ENCODE measurements at regions not wholly inside any gene's neighbourhood (a gene's known extent, or its start where the extent isn't known, plus 50 kb on each side); places are given as distances from the start of the nearest gene placed in this dataset.

- DNase-seq (ENCODE audit: low read depth in 1 of 2, low spot score in 1 of 2) = peak in 1 of 2 experiments; percentile 53
- in situ Hi-C loops (cut with HindIII; ENCODE audit: low pct_unique_long_range_greater_than_20kb, low sequenced_read_pairs) = no loop called here
- TF ChIP-seq JUND (IDR thresholded peaks at IDR 0.05; ENCODE audit: low read depth) = no peak
These were observed 512.0 kb upstream of the FAT1 start for GRCh38 chr4:187235456-187236170.

GRCh38 chr4:187236209-187236890, 512.7 kb upstream of the FAT1 start:
- peak; percentile 9 to 76 for DNase-seq (ENCODE audit: low read depth in 1 of 2, low spot score in 1 of 2)
- in situ Hi-C loops (cut with HindIII; ENCODE audit: low pct_unique_long_range_greater_than_20kb, low sequenced_read_pairs) = no loop called here
- TF ChIP-seq JUND (IDR thresholded peaks at IDR 0.05; ENCODE audit: low read depth) = peak; percentile 86

GRCh38 chr4:187238646-187239045, 515.0 kb upstream of the FAT1 start:
- in situ Hi-C loops (cut with HindIII; ENCODE audit: low pct_unique_long_range_greater_than_20kb, low sequenced_read_pairs) = no loop called here
- DNase-seq (ENCODE audit: low read depth in 1 of 2, low spot score in 1 of 2) = peak in 1 of 2 experiments; percentile 37
- no peak for TF ChIP-seq JUND (IDR thresholded peaks at IDR 0.05; ENCODE audit: low read depth)

GRCh38 chr4:187251896-187252295, 528.2 kb upstream of the FAT1 start:
- in situ Hi-C loops (cut with HindIII; ENCODE audit: low pct_unique_long_range_greater_than_20kb, low sequenced_read_pairs) = no loop called here
- DNase-seq (ENCODE audit: low read depth in 1 of 2, low spot score in 1 of 2) = no peak
- no peak for TF ChIP-seq JUND (IDR thresholded peaks at IDR 0.05; ENCODE audit: low read depth)

DNA sequence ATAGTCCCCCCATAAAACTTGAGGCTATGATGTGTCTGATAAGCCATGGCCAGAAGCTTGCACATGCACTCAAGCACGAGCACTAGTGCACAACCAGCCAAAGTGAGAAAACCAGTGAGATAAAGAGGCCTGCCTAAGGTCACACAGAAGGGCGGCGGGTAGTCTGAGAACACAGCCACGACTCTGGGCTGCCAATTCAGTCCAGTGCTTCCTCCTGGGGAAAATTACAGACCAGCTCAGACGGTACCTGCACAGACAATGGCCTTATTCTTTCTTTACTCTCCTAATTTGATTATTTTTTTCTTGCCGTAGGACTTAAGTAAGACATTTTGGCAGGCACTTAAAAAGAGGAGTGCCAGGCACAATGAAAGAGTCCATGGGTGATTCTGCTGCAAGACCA, 533.2 kb upstream of the FAT1 start:
- TF ChIP-seq JUND (IDR thresholded peaks at IDR 0.05; ENCODE audit: low read depth) = no peak
- in situ Hi-C loops (cut with HindIII; ENCODE audit: low pct_unique_long_range_greater_than_20kb, low sequenced_read_pairs) = no loop called here
- DNase-seq (ENCODE audit: low read depth in 1 of 2, low spot score in 1 of 2) = no peak

DNA sequence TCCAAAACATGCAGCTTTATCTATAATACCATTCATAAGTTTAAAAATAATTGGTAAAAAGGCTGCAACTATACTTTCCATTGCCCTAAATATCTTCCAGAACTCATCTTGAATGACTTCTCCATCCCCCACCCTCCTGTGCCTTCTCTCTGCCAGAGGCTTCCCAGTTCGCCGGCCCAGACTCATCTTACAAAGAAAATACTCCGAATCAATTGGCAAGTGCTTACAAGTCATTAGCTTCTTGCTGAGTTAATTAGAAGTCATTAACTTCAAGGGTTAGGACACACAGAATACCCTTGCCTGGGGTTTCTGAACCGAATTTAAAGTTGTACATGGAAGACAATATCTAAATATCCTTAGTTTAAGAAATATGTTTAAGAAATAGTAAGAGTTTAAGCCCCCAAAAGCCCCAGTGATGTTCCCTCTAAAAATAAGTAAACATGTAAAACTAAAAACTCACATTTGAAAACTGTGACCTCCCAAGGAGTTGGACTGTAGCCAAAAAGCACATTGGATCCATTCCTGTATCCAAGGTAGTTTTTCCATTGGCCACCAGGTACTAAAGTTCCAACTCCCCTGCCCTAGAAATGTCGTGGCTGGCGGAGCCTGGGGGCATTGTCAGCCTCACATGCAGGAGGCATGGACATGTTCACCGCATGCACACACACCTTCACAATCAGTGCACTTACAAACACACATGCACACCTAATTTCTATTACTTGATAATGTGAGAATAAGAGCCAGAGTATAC, 535.2 kb upstream of the FAT1 start:
- no peak for TF ChIP-seq JUND (IDR thresholded peaks at IDR 0.05; ENCODE audit: low read depth)
- no peak for DNase-seq (ENCODE audit: low read depth in 1 of 2, low spot score in 1 of 2)
- in situ Hi-C loops (cut with HindIII; ENCODE audit: low pct_unique_long_range_greater_than_20kb, low sequenced_read_pairs) = no loop called here

GRCh38 chr4:187268940-187269339, 545.3 kb upstream of the FAT1 start:
- no peak for TF ChIP-seq JUND (IDR thresholded peaks at IDR 0.05; ENCODE audit: low read depth)
- in situ Hi-C loops (cut with HindIII; ENCODE audit: low pct_unique_long_range_greater_than_20kb, low sequenced_read_pairs) = no loop called here
- peak in 1 of 2 experiments; percentile 3 for DNase-seq (ENCODE audit: low read depth in 1 of 2, low spot score in 1 of 2)

DNA sequence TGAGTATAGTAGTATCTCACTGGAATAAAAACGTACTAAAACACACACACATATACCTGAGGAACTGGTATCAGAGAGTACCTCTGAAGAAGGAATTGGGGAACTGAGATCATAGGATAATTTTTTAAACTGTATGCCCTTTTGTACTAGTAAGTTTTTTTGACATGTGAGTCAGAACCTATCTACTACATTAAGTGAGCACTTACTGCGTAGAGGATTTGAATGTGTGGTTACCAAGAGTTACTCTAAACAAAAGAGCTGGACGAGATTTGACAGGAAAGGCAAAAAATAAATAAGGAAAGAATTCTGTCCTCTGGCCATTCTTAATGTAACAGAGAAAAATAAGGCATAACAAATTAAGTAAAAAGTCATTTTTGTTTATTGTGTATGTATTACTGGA, 546.5 kb upstream of the FAT1 start:
- DNase-seq (ENCODE audit: low read depth in 1 of 2, low spot score in 1 of 2) = no peak
- no peak for TF ChIP-seq JUND (IDR thresholded peaks at IDR 0.05; ENCODE audit: low read depth)
- in situ Hi-C loops (cut with HindIII; ENCODE audit: low pct_unique_long_range_greater_than_20kb, low sequenced_read_pairs) = no loop called here

DNA sequence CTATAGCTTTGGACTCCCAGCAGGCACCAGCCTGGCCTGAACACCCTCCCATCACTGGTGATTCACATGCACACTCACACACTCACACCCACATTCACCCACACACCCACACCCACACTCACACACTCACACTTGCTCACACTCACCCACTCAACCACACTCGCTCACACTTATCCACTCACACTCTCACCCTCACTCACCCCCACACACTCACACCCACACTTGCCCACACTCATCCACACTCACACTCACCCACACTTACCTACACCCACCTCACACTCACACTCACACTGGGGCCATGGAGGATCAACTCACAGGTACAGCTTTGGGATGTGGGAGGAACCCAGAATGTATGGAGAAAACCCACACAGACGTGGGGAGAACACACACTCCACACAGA, 548.2 kb upstream of the FAT1 start:
- DNase-seq (ENCODE audit: low read depth in 1 of 2, low spot score in 1 of 2) = no peak
- in situ Hi-C loops (cut with HindIII; ENCODE audit: low pct_unique_long_range_greater_than_20kb, low sequenced_read_pairs) = no loop called here
- no peak for TF ChIP-seq JUND (IDR thresholded peaks at IDR 0.05; ENCODE audit: low read depth)

- no peak for DNase-seq (ENCODE audit: low read depth in 1 of 2, low spot score in 1 of 2)
- no peak for TF ChIP-seq JUND (IDR thresholded peaks at IDR 0.05; ENCODE audit: low read depth)
- in situ Hi-C loops (cut with HindIII; ENCODE audit: low pct_unique_long_range_greater_than_20kb, low sequenced_read_pairs) = no loop called here
These were observed 550.5 kb upstream of the FAT1 start for GRCh38 chr4:187274153-187274552.

DNA sequence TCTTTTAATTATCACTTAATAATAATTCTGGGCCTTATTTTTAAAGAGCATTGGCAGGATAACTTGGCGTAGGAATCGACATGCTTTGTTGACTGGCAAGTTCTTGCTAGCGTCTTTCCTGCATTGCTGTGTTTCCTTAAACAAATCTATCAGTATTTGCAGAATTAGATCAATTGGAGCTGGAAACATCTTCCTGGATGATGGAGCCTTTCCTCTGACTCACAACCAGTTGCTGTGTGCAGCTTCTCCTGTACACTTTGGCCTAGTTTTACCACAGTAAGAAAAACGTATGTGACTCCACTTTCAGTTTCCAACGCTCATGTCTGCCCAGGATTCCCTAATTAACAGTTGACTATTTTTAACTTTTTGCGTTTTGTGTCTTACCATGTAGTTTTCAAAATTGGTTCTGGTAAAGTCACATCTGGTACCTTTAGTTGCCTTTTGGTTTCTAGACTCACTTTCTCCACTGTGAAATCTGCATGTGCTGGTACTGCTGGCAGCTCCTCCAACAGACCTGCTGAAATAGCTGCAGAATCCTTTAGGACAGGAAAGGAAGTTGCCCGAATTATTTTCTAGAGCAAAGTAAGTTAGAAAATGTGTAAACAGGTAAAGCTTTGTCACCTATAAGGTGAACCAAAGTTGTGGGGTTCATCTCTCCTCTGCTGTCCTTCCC, 553.2 kb upstream of the FAT1 start:
- in situ Hi-C loops (cut with HindIII; ENCODE audit: low pct_unique_long_range_greater_than_20kb, low sequenced_read_pairs) = no loop called here
- no peak for DNase-seq (ENCODE audit: low read depth in 1 of 2, low spot score in 1 of 2)
- no peak for TF ChIP-seq JUND (IDR thresholded peaks at IDR 0.05; ENCODE audit: low read depth)

DNA sequence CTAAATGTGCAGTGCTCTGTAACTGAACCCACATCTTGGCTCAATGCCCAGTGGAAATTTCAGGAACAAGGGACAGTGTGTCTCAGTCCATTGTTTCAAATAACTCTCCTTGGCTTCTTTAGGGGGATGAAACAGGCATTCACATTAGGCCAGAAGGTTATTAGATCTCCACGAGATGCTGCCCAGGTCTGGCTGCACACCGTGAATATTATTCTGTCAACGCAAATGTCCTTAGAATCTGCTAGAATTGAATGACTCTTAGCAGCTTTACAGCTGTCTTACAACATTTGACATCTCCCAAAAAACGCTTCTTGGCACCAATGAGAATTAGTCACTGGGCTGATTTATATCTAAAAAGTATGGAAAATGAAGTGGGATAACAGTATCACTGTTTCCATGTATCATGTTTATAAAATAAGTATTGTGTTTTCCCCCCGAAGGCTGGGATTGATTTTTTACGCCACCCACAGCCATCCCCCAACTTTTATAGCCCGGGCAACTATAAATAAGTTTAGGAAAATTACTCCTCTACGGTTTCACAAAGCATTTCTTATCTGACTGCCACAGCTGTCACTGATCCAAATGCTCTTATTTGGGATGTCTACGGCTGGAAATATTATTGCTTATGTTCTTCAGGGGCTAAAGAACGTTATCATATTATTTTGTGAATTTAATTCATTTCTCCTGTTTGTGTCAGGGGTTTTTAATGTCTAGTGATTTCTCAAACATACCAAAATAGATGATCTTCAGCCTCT, 559.7 kb upstream of the FAT1 start:
- peak in 1 of 2 experiments; percentile 4 for DNase-seq (ENCODE audit: low read depth in 1 of 2, low spot score in 1 of 2)
- in situ Hi-C loops (cut with HindIII; ENCODE audit: low pct_unique_long_range_greater_than_20kb, low sequenced_read_pairs) = no loop called here
- no peak for TF ChIP-seq JUND (IDR thresholded peaks at IDR 0.05; ENCODE audit: low read depth)
